ENCODE measurements at regions not wholly inside any gene's neighbourhood (a gene's known extent, or its start where the extent isn't known, plus 50 kb on each side); places are given as distances from the start of the nearest gene placed in this dataset.

DNA sequence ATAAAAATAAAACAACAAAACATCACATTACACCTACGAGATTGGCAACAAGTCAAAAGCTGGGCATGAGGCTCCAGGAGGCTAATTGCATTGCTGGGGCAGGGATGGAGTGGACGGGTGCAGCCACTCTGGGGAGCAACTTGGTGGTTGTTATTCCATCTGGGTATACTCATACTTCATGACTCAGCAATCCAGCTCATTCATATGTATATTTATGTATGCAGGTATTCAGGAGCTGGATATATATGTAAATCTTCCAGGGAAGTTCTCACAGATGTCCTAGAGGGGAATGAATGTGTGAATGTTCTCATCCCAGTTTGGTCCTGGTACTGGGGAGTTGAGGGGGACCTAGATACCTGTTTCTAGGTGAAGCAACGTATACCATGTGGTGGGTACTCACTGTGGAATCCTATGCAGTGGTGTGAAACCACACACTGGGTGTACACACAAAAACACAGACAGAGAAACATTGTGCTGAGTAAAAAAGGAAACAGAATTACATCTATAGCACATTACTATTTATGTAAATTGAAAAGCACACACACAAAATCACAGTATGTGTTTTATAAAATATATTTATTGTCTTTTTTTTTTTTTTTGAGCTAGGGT, 79.7 kb upstream of the RAB4A start:
- TF ChIP-seq, protein P1, sequence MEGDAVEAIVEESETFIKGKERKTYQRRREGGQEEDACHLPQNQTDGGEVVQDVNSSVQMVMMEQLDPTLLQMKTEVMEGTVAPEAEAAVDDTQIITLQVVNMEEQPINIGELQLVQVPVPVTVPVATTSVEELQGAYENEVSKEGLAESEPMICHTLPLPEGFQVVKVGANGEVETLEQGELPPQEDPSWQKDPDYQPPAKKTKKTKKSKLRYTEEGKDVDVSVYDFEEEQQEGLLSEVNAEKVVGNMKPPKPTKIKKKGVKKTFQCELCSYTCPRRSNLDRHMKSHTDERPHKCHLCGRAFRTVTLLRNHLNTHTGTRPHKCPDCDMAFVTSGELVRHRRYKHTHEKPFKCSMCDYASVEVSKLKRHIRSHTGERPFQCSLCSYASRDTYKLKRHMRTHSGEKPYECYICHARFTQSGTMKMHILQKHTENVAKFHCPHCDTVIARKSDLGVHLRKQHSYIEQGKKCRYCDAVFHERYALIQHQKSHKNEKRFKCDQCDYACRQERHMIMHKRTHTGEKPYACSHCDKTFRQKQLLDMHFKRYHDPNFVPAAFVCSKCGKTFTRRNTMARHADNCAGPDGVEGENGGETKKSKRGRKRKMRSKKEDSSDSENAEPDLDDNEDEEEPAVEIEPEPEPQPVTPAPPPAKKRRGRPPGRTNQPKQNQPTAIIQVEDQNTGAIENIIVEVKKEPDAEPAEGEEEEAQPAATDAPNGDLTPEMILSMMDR (conservative IDR thresholded peaks at IDR 0.05; ENCODE audit: low read depth, low read length), result no peak
- DNase-seq (ENCODE audit: low read depth), result no peak

DNA sequence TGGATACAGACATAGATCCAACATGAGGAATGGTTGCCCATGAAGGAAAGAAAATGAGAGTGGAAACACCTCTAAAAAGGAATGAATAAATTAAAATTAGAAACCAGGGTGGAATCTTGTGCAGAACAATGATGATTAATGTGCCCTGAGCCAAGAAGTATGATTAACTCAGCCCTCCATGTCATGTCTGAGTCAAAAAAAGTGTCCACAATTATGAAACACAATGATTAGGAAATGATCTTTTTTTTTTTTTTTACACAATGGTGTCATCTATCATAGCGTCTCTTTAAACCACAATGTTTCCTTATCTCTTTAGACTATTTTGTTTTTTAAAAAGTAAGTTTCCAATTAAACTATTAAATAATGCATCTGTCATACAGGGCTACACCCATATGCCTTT, 78.9 kb upstream of the RAB4A start:
- no peak for DNase-seq (ENCODE audit: low read depth)
- H3K4me3 ChIP-seq (ENCODE audit: low read depth, low read length), result no peak overlapping the region
- TF ChIP-seq, protein P1 (conservative IDR thresholded peaks at IDR 0.05; ENCODE audit: low read depth, low read length), result no peak

More for the DNA sequence above, 79.7 kb upstream of the RAB4A start:
- H3K4me3 ChIP-seq (ENCODE audit: low read depth, low read length), result no peak overlapping the region

DNA sequence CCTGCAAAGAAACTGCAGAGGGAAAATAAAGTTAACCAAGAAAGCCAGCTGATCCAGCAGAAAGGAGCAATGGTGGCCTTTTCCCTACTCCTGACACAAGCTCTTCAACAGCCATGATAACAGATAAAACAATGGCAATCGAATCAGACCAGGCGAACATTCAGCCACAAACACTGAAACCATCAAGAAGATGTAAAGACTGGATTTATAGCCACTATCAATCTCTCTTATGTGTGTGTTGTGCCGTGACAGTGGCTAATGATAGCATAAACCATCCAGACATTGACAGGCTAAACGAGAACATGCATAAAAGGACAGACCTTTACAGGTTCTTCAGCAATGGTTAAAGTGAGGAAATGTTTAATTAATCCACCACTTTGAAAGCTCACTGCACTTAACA, 78.1 kb upstream of the RAB4A start:
- TF ChIP-seq, protein P1 (conservative IDR thresholded peaks at IDR 0.05; ENCODE audit: low read depth, low read length), result no peak
- H3K4me3 ChIP-seq (ENCODE audit: low read depth, low read length), result no peak overlapping the region
- no peak for DNase-seq (ENCODE audit: low read depth)

DNA sequence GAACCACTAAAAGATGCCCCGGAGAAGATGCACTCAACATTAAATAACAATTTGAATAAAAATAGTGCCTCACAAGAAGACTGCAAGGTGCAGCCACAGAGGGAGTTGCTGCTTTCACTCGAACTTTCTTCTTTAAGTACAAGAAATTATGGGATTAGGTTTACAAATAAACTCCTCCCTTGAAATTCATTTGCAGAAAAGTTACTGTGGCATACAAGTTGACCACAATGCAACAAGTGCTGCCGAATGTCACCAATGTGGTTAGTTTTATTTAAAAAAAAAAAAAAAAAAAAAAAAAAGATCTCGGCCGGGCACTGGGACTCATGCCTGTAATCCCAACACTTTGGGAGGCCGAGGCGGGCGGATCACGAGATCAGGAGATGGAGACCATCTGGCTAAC, 76.8 kb upstream of the RAB4A start:
- H3K4me3 ChIP-seq (ENCODE audit: low read depth, low read length), result no peak overlapping the region
- no peak for DNase-seq (ENCODE audit: low read depth)
- TF ChIP-seq, protein P1 (conservative IDR thresholded peaks at IDR 0.05; ENCODE audit: low read depth, low read length), result no peak

DNA sequence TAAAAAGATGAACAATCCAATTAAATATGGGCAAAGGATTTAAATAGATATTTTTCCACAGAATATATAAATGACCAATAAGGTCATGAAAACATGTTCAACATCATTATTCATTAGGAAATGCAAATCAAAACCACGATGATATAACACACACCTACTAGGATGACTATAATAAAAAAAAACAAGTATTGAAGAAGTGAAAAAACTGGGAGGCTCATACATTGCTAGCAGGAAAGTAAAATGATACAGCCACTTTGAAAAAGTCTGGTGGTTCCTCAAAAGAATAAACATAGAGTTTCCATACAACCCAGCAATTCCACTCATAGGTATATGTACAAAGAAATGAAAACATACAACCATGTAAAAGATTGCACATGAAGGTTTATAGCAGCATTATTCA, 75.7 kb upstream of the RAB4A start:
- DNase-seq (ENCODE audit: low read depth), result no peak
- TF ChIP-seq, protein P1 (conservative IDR thresholded peaks at IDR 0.05; ENCODE audit: low read depth, low read length), result no peak
- H3K4me3 ChIP-seq (ENCODE audit: low read depth, low read length), result no peak overlapping the region

DNA sequence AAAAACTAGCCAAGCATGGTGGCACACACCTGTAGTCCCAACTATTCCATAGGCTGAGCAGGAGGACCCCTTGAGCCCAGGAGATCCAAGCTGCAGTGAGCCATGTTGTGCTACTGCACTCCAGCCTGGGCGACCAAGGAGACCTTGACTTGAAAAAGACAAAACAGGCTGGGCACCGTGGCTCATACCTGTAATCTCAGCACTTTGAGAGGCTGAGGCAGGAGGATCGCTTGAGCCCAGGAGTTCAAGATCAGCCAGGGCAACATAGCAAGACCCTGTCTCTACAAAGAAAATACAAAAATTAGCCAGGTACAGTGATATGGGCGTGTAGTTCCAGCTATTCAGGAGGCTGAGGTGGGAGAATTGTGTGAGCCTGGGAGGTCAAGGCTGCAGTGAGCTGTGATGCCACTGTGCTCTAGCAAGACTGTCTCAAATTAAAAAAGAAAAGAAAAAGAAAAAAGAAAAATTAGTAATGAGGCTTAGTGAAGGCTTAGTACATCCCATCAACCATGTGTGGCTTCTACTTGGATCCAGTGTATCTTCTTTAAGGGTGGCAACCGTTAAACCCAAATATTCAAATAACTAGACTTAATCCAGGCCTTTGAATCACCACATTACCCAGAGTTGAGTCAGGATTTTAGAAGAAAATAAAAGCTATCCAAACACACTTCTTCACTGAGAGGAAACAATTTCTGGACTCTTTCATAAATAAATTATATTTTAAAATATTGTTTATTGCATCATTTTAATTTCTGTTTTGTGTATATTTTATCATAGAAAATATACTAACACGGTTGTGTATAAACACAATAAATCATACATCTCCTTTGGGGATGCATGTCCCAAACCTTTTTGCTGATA, 74.3 kb upstream of the RAB4A start:
- no peak for DNase-seq (ENCODE audit: low read depth)
- no peak overlapping the region for H3K4me3 ChIP-seq (ENCODE audit: low read depth, low read length)
- TF ChIP-seq, protein P1 (conservative IDR thresholded peaks at IDR 0.05; ENCODE audit: low read depth, low read length), result no peak

DNA sequence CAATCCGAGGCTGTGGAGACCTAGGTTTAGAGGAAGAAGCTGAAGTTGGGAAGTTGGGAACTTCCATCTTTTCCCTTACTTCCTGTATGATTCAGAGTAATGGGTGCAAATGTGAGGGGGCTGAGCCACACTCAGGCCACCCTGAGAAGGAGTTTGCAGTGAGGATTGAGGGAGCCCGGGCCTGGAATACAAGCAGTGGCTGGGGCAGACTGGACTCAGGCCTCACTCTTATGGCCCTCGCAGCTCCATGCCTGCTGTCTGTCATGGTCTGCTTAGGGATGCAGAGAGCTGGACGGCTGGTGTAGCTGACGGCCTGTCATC, 73.7 kb upstream of the RAB4A start:
- H3K4me3 ChIP-seq (ENCODE audit: low read depth, low read length), result no peak overlapping the region
- TF ChIP-seq, protein P1 (conservative IDR thresholded peaks at IDR 0.05; ENCODE audit: low read depth, low read length), result no peak
- no peak for DNase-seq (ENCODE audit: low read depth)
